ENCODE measurements at regions not wholly inside any gene's neighbourhood (a gene's known extent, or its start where the extent isn't known, plus 50 kb on each side); places are given as distances from the start of the nearest gene placed in this dataset.

- no peak for DNase-seq
Measured at GRCh38 chr16:80418517-80419355, 122.1 kb upstream of the DYNLRB2 start.

GRCh38 chr16:80417706-80418271 lies 123.0 kb upstream of the DYNLRB2 start:
- no peak for DNase-seq

GRCh38 chr16:80408014-80408413 lies 132.8 kb upstream of the DYNLRB2 start:
- DNase-seq = no peak

GRCh38 chr16:80407265-80407987 lies 133.4 kb upstream of the DYNLRB2 start:
- no peak for DNase-seq

GRCh38 chr16:80404847-80405246 lies 135.9 kb upstream of the DYNLRB2 start:
- no peak for DNase-seq

- DNase-seq = no peak
Measured at GRCh38 chr16:80403894-80404293, 136.9 kb upstream of the DYNLRB2 start.

GRCh38 chr16:80390871-80391489 lies 149.8 kb upstream of the DYNLRB2 start:
- no peak for DNase-seq

- no peak for DNase-seq
Measured at GRCh38 chr16:80390046-80390445, 150.7 kb upstream of the DYNLRB2 start.

GRCh38 chr16:80389338-80389737 lies 151.5 kb upstream of the DYNLRB2 start:
- no peak for DNase-seq

- DNase-seq = no peak
Measured at GRCh38 chr16:80387318-80387921, 153.4 kb upstream of the DYNLRB2 start.

GRCh38 chr16:80384862-80385261 lies 155.9 kb upstream of the DYNLRB2 start:
- no peak for DNase-seq

- no peak for DNase-seq
Measured at GRCh38 chr16:80380514-80380913, 160.3 kb upstream of the DYNLRB2 start.

- no peak for DNase-seq
Measured at GRCh38 chr16:80377096-80377956, 163.5 kb upstream of the DYNLRB2 start.

- no peak for DNase-seq
Measured at GRCh38 chr16:80375973-80376372, 164.8 kb upstream of the DYNLRB2 start.

GRCh38 chr16:80375513-80375912 lies 165.3 kb upstream of the DYNLRB2 start:
- DNase-seq = no peak

GRCh38 chr16:80372341-80372740 lies 168.5 kb upstream of the DYNLRB2 start:
- no peak for DNase-seq

- no peak for DNase-seq
Measured at GRCh38 chr16:80369138-80369958, 171.4 kb upstream of the DYNLRB2 start.

GRCh38 chr16:80367037-80367658 lies 173.6 kb upstream of the DYNLRB2 start:
- no peak for DNase-seq

- no peak for DNase-seq
Measured at GRCh38 chr16:80366023-80366422, 174.8 kb upstream of the DYNLRB2 start.

GRCh38 chr16:80362816-80363215 lies 178.0 kb upstream of the DYNLRB2 start:
- DNase-seq = no peak

- DNase-seq = no peak
Measured at GRCh38 chr16:80356365-80356764, 184.4 kb upstream of the DYNLRB2 start.

Data from NCI-H2081 (cell line).